Muscle layer of duodenum (tissue), 2 donors: ENCODE measurements at regions not wholly inside any gene's neighbourhood (a gene's known extent, or its start where the extent isn't known, plus 50 kb on each side); places are given as distances from the start of the nearest gene placed in this dataset.

Source experiments
- H3K27ac ChIP-seq: one replicate; pipeline ENCODE4 v1.7.0; 2013; ENCODE audit warnings: mild to moderate bottlenecking, low read length
- H3K27me3 ChIP-seq: one replicate; pipeline ENCODE4 v1.7.0; 2013; ENCODE audit warnings: low read depth, mild to moderate bottlenecking, control low read depth, low read length
- H3K36me3 ChIP-seq, 2 donors: one replicate each; pipeline ENCODE4 v1.7.0; 2013; ENCODE audit warnings: low read length in 2 of 2, control low read depth in 1 of 2, mild to moderate bottlenecking in 1 of 2; ENCODE audit not compliant: insufficient read depth in 2 of 2, control insufficient read depth in 1 of 2
- H3K4me1 ChIP-seq, 2 donors: one replicate each; pipeline ENCODE4 v1.7.0; 2013; ENCODE audit warnings: low read length in 2 of 2, mild to moderate bottlenecking in 2 of 2, control low read depth in 1 of 2, moderate library complexity in 1 of 2; ENCODE audit not compliant: insufficient read depth in 2 of 2, control insufficient read depth in 1 of 2
- H3K4me3 ChIP-seq, 2 donors: one replicate each; pipeline ENCODE4 v1.7.0; 2013; ENCODE audit warnings: low read length in 2 of 2, low read depth in 1 of 2, mild to moderate bottlenecking in 1 of 2
- H3K9me3 ChIP-seq, 2 donors: one replicate each; pipeline ENCODE4 v1.7.0; 2013; ENCODE audit warnings: low read length in 2 of 2, control low read depth in 1 of 2, mild to moderate bottlenecking in 1 of 2; ENCODE audit not compliant: control insufficient read depth in 1 of 2
- donor health status: healthy.

GRCh38 chr16:73543331-73543969 is 495.5 kb upstream of the ZFHX3 start:
- Histone ChIP-seq H3K4me3 (no peak overlapping the region), H3K9me3 (no peaks in the 10 kb centered on the region), H3K4me1 (no peaks in the 10 kb centered on the region), H3K27me3 (peaks cover 15% of the 10 kb centered on the region), H3K36me3 (no peaks in the 10 kb centered on the region), H3K27ac (no peak overlapping the region)

- Histone ChIP-seq H3K9me3 (no peaks in the 10 kb centered on the region), H3K36me3 (no peaks in the 10 kb centered on the region), H3K27me3 (peaks cover 15% of the 10 kb centered on the region), H3K4me3 (no peak overlapping the region), H3K4me1 (no peaks in the 10 kb centered on the region), H3K27ac (no peak overlapping the region)
Observed at GRCh38 chr16:73542885-73543284, 495.0 kb upstream of the ZFHX3 start.

DNA sequence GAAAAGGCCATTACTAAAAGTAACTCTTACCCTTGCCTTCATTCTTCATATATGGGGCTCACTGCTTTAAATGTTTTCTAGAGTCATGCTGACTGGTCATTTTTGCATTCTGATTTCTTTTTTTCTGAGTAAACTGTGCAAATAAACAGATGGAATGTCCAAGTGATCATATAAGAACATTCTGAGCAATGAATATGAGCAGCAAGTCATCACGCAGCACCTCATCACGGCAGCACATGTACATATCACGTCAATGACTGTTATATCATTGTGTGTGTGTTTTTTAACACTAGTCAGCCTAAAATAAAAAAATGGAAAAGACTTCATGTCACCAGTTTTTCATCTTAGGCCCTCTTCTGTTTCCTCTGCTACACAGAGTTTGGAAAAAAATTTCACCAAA is 490.0 kb upstream of the ZFHX3 start:
- no peaks in the 10 kb centered on the region for H3K36me3 ChIP-seq
- no peaks in the 10 kb centered on the region for H3K9me3 ChIP-seq
- H3K4me1 ChIP-seq = no peaks in the 10 kb centered on the region
- H3K27ac ChIP-seq = no peak overlapping the region
- H3K4me3 ChIP-seq = no peak overlapping the region
- H3K27me3 ChIP-seq = no peaks in the 10 kb centered on the region

- H3K4me1 ChIP-seq = no peaks in the 10 kb centered on the region
- no peak overlapping the region for H3K4me3 ChIP-seq
- no peaks in the 10 kb centered on the region for H3K36me3 ChIP-seq
- no peaks in the 10 kb centered on the region for H3K27me3 ChIP-seq
- no peak overlapping the region for H3K27ac ChIP-seq
- no peaks in the 10 kb centered on the region for H3K9me3 ChIP-seq
Observed at GRCh38 chr16:73536931-73537330, 489.0 kb upstream of the ZFHX3 start.

DNA sequence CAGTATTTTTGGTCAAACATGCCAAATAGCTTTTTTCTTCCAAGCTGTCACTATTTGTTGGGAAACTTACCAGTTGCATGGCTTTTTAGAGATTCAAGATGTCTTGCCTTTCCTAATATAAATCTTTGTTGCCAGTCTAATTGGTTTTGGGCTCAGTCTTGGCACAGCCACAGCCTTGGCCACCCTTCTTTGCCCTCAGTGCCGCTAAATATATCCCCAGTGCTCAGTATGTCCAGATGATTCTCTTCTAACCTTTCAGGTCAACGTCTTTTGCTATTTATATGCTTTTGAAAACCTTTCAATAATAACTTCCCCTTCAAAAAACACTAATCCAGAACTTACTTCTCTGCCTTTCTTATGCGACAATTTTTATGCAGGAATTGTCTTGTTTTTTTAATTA is 483.1 kb upstream of the ZFHX3 start:
- no peaks in the 10 kb centered on the region for H3K27me3 ChIP-seq
- H3K4me3 ChIP-seq = no peak overlapping the region
- H3K9me3 ChIP-seq = no peaks in the 10 kb centered on the region
- no peaks in the 10 kb centered on the region for H3K4me1 ChIP-seq
- no peaks in the 10 kb centered on the region for H3K36me3 ChIP-seq
- no peak overlapping the region for H3K27ac ChIP-seq

- H3K4me1 ChIP-seq = no peaks in the 10 kb centered on the region
- no peak overlapping the region for H3K27ac ChIP-seq
- no peaks in the 10 kb centered on the region for H3K9me3 ChIP-seq
- H3K36me3 ChIP-seq = no peaks in the 10 kb centered on the region
- no peak overlapping the region for H3K4me3 ChIP-seq
- no peaks in the 10 kb centered on the region for H3K27me3 ChIP-seq
Observed at GRCh38 chr16:73530529-73530928, 482.6 kb upstream of the ZFHX3 start.

GRCh38 chr16:73529303-73530012 is 481.5 kb upstream of the ZFHX3 start:
- H3K27me3 ChIP-seq = no peaks in the 10 kb centered on the region
- H3K4me1 ChIP-seq = no peaks in the 10 kb centered on the region
- no peak overlapping the region for H3K4me3 ChIP-seq
- H3K27ac ChIP-seq = no peak overlapping the region
- H3K36me3 ChIP-seq = no peaks in the 10 kb centered on the region
- no peaks in the 10 kb centered on the region for H3K9me3 ChIP-seq

GRCh38 chr16:73527187-73527586 is 479.3 kb upstream of the ZFHX3 start:
- H3K4me3 ChIP-seq = no peak overlapping the region

GRCh38 chr16:73526011-73526804 is 478.3 kb upstream of the ZFHX3 start:
- Histone ChIP-seq H3K4me3 (no peak overlapping the region), H3K36me3 (no peaks in the 10 kb centered on the region), H3K9me3 (no peaks in the 10 kb centered on the region), H3K4me1 (no peaks in the 10 kb centered on the region), H3K27ac (no peak overlapping the region), H3K27me3 (no peaks in the 10 kb centered on the region)

More at GRCh38 chr16:73527187-73527586, 479.3 kb upstream of the ZFHX3 start:
- Histone ChIP-seq H3K9me3 (no peaks in the 10 kb centered on the region), H3K27me3 (no peaks in the 10 kb centered on the region), H3K36me3 (no peaks in the 10 kb centered on the region), H3K4me1 (no peaks in the 10 kb centered on the region), H3K27ac (no peak overlapping the region)

DNA sequence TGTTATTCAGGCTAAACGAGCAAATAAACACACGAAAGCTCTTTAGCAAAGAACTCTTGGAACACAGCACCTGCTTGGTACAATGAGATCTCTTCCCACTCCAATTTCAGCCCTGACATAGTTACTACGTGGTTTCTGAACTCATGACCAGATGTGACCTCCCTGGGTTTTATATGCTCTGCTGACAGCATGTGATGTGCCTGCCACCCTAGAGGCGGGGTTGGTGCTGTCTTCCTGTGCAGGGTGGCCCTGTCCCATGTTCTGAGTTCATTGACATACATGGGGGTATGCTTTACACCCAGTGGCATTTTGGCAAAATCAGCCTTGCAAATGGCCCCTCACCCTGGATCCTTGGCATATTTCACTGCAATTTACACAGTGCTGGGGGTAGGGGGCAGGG is 475.3 kb upstream of the ZFHX3 start:
- H3K36me3 ChIP-seq = no peaks in the 10 kb centered on the region
- H3K27me3 ChIP-seq = no peaks in the 10 kb centered on the region
- H3K4me3 ChIP-seq = no peak overlapping the region
- no peak overlapping the region for H3K27ac ChIP-seq
- no peaks in the 10 kb centered on the region for H3K9me3 ChIP-seq
- no peaks in the 10 kb centered on the region for H3K4me1 ChIP-seq

- Histone ChIP-seq H3K27ac (no peak overlapping the region), H3K27me3 (no peaks in the 10 kb centered on the region), H3K36me3 (no peaks in the 10 kb centered on the region)
Observed at GRCh38 chr16:73521499-73521898, 473.6 kb upstream of the ZFHX3 start.

More at GRCh38 chr16:73521499-73521898, 473.6 kb upstream of the ZFHX3 start:
- no peaks in the 10 kb centered on the region for H3K9me3 ChIP-seq
- H3K4me3 ChIP-seq = no peak overlapping the region
- no peaks in the 10 kb centered on the region for H3K4me1 ChIP-seq
